Superior temporal gyrus (tissue), 1 donor: ENCODE measurements at regions not wholly inside any gene's neighbourhood (a gene's known extent, or its start where the extent isn't known, plus 50 kb on each side); places are given as distances from the start of the nearest gene placed in this dataset.

ENCODE experiments used
- DNase-seq: peaks from one replicate; pipeline ENCODE4 v3.0.0-alpha.2; 2016; ENCODE audit errors: extremely low spot score

DNA sequence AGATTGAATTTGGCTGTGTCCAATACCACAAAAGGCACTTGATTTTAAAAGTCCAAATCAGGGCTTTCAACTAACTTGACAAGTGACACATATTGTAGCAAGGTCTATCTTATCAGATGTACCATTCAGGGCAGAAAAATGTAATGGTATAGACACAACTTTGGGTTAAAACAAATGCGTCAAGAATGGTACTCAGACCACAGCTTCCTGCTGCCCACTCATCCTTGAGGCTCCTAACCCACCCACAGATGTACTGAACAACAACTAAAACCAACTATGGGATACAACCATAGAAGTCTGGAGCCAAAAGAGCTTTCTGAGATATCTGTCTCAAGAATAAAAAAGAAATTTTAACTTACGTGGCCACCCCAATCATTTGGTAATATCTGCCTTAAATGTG lies 105.2 kb downstream of the RBM43 start:
- no peak for DNase-seq

DNA sequence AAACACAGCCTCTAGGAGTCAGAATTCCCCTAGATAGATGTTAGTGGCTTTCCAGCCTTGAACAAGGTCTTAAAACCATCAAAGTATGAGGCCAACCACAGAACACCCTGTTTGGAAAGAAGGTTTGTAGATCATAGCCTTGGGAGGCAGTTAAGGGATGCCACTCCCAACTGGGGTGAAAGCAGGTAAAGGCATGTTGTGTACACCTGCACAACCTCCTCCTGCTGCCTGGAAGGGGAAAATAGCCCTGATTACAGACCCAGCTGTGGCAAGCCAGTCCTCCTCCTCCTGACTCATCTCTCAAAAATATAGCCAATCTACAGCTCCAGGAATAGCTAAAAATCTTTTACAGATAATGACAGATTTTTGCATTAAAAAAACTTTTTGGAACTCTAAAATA lies 108.1 kb downstream of the RBM43 start:
- no peak for DNase-seq

GRCh38 chr2:151150331-151151320 lies 111.0 kb downstream of the RBM43 start:
- no peak for DNase-seq

DNA sequence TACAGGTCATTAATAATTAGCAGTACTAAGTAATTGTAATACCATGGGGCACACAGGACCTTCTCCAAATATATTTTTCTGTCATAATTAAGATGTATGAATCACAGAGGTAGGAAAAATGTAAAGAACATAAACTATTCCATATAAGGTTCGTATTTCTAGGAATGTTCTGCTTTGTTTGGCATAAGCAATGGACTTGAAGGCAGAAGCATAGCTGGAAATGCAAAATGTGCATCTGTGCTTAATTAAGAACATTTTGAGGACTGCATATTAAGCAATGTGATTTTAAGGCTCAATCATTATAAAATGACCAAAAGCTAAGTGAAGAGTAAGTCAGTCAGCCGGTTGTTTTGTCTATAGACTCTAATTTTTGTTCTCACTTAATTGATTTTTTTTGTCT lies 123.2 kb downstream of the RBM43 start:
- no peak for DNase-seq

GRCh38 chr2:151137526-151137925 lies 124.1 kb downstream of the RBM43 start:
- DNase-seq, result no peak

DNA sequence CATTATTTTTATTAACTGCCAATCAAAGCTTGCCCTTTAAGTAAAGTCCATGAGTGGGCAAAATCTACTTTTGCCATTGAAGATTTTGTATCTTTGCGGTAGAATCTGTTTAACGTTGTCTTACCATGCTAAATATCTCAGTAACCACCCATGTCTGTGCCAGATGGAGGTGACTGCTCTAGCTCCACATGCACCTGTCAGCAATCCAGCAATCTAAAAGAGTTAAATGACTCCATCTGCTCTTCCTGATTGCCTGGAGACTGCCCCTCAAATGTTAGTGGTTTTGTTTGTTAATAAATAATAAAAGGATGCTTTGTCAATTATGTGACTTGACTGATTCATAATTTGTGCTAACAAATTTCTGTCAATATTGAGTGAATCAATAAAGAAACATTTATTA lies 141.7 kb downstream of the RBM43 start:
- DNase-seq, result no peak

DNA sequence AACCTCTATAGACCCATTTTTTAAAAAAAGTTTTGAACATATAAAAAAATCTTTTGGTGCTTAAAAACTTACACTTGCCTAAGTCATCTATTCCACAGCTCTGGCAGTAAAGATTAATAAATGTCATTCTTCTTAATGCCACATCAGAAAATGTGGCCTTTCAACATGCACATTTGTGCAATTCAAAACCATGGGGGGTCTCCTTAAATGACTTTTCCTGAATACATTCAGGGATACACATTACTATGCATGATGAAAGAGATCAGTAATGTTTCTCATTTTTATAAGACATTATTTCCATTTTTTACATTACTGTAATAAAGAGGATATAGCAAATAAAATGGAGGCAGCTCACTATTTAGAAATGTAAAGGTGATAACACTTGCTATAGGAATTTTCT lies 142.3 kb downstream of the RBM43 start:
- DNase-seq, result no peak

- no peak for DNase-seq
Measured at GRCh38 chr2:151118269-151118668, 143.4 kb downstream of the RBM43 start.

DNA sequence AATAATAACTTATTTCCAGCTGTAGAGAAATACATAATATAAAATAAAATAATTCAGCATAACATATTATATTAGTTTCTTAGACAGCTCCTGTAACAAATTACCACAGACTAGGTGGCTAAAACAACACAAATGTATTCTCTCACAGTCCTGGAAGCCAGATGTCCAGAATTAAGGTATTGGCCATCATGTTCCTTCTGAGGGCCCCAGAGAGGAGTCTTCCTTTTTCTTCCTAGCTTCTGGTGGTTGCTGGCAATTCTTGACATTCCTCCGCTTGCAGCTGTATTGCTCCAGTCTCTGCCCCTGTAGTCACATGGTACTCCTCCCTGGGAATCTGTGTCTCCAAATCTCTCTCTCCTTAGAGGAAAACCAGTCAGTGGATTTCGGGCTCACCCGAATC lies 146.8 kb downstream of the RBM43 start:
- DNase-seq, result no peak

- DNase-seq, result no peak
Measured at GRCh38 chr2:151113318-151113717, 148.3 kb downstream of the RBM43 start.

DNA sequence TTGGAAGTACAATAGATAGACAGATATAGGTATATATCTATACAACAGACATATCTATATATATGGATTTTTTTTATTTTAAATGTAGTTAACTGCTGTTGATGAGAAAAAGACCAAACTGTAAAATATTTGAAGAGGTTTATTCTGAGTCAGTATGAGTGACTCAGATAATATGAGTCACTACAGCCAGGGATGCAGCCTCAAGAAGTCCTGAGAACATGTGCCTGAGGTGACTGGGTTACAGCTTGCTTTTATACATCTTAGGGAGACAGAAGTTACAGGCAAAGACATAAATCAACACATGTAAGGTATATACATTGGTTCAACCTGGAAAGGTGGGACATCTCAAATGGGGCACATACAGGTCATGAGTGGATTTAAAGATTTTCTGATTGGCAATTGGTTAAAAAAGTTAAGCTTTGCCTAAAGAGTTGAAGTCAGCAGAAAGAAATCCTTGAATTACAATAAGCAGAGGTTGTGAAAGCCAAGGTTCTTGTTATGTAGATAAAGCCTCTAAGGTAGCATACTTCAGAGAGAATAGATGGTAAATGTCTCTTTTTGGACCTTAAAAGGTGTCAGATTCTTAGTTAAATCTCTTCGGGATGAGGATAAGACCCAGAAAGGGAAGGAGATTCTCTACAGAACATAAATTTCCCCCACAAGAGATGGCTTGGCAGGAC lies 149.9 kb downstream of the RBM43 start:
- DNase-seq, result no peak

DNA sequence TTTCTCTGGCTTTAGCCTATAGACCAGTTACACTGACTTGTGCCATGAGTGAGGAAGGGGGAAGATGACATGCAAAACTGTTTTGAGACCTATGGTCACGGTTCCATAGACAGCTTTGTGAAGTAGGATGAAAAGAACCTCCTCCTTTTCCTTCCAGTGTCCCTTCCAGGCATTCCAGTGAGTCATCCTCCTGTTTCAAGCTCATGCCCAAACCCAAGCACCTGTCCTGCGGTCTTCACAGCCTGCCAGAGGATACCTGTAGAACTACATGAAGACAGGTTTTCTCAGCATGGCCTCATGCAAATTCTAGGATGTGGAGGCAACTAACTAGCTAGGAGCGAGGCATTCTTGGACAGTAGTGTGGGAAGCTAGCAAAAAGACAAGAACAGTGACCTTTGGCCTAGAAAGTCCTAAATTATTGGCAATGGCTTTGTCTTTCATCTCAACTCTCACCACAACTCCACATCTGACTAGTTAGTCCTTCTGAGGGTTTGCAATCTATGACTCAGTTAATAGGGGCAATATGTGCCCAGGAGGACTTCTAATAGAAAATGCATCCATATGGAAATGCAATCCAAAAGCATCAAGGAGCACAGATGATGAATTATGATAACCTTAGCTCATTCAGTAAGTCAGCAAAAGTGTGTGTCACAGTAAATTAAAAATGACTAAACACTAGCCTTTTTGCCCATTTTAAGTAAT lies 154.7 kb downstream of the RBM43 start:
- DNase-seq, result no peak

GRCh38 chr2:151103551-151103950 lies 158.1 kb downstream of the RBM43 start:
- no peak for DNase-seq

- no peak for DNase-seq
Measured at GRCh38 chr2:151102226-151102625, 159.4 kb downstream of the RBM43 start.

- DNase-seq, result no peak
Measured at GRCh38 chr2:151098841-151099240, 162.8 kb downstream of the RBM43 start.

DNA sequence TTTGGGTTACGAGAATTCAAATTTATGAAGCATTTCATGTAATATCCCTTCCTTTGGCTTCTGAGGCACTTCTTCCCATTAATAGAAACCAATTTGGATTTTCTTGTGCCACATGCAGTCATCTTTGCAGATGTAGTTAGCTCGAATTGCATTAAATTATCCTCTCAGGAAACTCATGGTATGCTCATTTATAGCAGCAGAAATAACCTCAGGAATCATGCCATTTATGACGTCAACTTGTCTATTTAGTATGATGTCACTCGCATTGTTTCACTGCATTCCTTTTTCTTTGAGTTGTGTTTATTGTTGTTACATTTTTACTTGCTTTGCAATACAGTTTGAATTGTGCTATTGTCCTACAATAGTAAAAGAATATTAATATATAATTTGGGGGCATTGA lies 163.8 kb downstream of the RBM43 start:
- no peak for DNase-seq

- DNase-seq, result no peak
Measured at GRCh38 chr2:151097128-151097527, 164.5 kb downstream of the RBM43 start.

GRCh38 chr2:151096235-151096634 lies 165.4 kb downstream of the RBM43 start:
- no peak for DNase-seq

DNA sequence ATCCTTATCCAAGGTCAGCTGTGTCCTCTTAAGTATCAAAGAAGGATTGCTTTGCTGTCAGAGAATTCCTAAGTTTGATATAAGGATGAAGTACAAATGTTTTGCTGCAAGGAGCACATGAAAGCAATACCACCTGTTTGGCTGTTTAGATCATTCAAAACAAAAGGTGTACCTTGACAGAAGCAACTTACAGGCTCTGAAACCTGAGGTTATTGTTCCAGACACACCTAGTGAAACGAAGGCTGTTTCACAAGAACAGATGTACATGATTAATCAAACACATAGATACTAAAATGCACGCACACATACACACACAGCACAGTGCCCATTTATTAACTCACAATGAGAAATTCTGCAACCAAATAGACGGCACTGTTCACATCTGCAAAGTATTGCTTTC lies 166.2 kb downstream of the RBM43 start:
- no peak for DNase-seq

- DNase-seq, result peak; percentile 50
Measured at GRCh38 chr2:151091583-151091982, 170.1 kb downstream of the RBM43 start.

DNA sequence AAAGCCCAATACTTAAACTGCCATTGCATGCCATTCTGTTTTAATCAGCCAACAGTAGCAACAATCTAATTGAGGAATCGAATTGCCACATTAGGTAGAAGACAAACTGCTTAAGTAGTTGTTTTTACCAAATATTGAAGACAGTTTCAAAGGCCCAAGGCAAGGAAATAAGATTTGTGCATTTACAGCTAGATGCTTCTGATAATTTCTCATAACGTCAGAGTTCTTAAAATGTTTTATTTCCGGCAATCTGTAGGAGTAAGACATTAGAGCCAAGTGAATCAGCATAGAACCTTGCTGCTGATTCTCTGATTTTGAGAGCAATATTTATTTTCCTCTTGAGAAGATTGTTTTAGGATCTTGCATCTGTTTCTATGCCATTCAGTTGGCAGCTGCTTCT lies 174.3 kb downstream of the RBM43 start:
- DNase-seq, result peak; percentile 37

DNA sequence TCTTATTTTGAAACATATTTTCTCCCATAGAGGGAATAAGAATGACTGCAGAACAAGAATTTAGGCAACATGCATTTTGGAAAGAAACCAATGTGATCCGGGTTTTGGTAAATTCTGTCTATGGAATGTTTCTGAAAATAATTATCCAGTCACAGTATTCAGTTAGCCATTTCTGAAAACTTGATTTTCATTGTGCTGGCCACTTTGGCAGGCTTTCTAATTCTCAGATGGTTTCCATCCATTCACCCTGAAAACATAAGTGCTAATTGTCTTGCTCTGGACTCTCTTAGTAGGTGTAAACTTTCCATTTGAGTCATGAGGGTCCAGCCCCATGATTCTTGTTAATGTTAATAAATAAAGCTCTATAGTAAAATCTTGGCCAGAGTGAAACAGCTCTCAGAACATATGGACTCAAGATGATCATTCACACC lies 176.5 kb downstream of the RBM43 start:
- peak; percentile 39 for DNase-seq
